RCC 7860 (cell line): ENCODE measurements at regions not wholly inside any gene's neighbourhood (a gene's known extent, or its start where the extent isn't known, plus 50 kb on each side); places are given as distances from the start of the nearest gene placed in this dataset.
"Not testable (repeated sequence)": the region's sequence is repeated elsewhere in the genome, so short reads cannot be mapped to it uniquely, and the experiment has no call there.

ENCODE experiments used
- DNase-seq: peaks from one replicate; pipeline ENCODE4 v3.0.0-alpha.2; 2015; ENCODE audit warnings: low spot score
- FAIRE-seq: peaks from 2 replicates; lab custom pipeline; 2012; peaks lifted over from hg19 to GRCh38; lab: Jason Lieb, UNC

DNA sequence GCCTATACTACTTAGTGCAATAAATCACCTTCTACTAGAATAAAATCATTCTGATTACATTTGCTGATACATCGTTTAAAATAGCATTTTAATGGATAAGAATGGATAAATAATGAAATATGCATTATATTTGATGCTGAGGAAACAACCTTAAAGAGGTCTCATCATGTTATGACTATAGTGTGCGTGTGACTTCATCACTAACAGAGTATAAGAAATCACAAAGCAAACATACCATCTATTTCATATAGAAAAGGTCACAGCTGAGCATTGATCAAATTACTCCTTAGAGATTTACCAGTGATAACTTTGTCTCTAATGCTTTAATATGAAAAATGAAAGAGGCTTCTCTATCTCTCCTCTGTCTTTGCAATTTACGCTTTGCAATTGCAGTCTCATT lies 1620.3 kb upstream of the SLC10A2 start:
- DNase-seq, result no peak
- no peak for FAIRE-seq

DNA sequence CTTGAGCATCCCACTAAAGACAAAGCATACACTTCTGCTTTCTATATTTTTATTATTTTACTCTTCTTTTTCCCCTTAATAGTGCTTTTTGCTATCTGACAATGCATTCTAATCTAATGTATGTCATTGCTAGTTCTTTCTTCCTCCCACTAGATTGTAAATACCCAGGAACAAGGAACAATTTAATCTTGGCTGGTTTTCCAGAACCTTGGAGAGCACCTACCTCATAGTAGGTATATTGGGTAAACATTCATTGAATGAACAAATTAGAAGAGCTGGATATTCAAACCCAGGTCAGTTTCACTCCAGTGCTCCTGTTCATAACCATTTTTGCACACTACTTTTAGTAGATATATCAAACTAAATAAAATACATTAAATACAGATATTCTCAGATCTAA lies 1617.6 kb upstream of the SLC10A2 start:
- no peak for FAIRE-seq
- DNase-seq, result no peak

DNA sequence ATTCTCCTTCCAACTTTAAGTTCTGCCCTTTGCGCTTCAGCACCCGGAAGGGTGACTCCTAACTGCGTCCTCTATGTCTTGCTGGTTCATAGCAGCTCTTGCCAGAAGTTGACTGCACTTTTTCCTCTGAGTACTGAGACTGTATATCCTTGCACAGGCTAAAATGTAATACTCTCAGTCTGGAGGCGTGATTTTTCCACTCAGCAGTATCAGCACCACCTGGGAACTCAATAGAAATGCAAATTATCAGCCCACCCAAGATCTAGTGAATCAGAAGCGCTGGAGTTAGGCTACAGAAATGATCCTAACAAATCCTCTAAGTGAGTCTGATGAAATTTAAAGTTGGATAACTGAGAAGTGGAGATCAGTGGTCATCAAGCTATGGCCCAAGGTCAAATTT lies 1611.9 kb upstream of the SLC10A2 start:
- DNase-seq (no peak), FAIRE-seq (no peak)

DNA sequence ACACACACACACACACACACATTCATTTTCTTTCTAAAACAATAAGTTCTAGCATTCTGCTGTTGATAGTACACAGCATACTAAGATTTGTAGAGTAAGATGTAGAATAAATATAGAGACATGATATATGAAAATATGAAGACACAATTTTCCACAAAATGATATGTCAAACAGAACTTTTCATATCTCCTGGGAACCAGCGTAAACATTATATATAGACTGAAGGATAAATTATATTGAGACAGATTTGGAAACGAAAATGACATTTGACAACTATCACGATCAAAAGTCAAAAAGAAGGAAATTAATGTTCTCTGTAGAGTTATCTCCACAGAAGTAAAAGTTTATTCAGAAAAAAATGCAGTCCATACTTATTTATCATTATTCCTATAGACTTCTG lies 1605.7 kb upstream of the SLC10A2 start:
- DNase-seq (no peak), FAIRE-seq (no peak)

DNA sequence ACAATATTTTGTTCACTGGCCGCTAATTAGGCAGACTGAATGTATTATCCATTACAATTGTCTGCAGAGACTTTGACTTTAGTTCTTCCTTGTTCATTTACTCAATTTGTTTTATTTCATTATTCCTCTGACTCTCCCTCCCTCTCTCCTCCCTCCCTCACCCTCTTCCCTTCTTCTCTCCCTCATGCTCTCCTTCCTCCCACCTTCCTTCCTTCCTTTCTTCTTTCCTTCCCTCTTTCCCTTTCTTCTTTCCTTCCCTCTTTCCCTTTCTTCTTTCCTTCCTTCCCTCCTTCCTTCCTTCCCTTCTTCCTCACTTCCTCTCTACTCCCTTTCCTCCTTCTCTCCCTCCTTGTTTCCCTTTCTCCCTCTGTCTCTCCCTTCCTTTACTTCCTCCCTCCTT lies 1591.0 kb upstream of the SLC10A2 start:
- DNase-seq (no peak), FAIRE-seq (no peak)

DNA sequence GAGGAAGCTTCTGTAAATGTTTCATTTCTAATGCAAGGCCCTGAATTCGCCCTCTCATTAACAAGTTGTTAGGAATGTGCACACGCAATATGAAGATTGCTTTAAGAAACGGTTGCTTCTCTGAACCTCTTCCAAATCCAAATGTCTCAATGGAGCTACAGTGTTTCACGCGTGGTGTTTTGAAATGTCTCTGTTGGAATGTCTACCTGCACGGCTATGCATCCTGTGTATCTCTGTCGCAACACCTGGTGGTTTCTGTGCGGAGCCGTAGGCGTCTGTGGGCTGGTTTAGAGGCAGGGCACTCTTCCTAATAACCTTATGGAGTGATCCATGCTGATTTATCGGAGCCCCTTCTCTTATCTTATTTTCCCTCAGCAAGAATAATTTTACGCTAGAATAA lies 1584.2 kb upstream of the SLC10A2 start:
- FAIRE-seq, result no peak
- DNase-seq, result no peak

DNA sequence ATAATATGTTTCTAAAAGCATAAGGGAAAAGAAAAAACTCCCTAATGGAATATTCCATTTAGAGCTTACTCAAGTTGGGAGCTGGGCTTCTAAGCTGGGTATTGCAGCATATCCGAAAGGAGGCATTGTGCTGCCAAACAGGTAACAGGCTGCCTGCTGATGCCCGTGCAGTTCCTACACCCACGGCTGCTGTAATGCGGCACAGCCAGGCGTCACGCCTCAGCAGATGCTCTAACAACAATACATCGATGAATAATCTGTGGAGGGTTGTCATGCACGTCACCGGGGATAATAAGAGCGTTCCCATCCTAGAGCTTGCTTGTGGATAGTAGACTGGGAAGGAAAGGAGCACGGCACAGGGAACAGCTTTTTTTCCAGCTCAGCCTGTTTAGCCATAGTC lies 1582.1 kb upstream of the SLC10A2 start:
- DNase-seq (no peak), FAIRE-seq (no peak)

DNA sequence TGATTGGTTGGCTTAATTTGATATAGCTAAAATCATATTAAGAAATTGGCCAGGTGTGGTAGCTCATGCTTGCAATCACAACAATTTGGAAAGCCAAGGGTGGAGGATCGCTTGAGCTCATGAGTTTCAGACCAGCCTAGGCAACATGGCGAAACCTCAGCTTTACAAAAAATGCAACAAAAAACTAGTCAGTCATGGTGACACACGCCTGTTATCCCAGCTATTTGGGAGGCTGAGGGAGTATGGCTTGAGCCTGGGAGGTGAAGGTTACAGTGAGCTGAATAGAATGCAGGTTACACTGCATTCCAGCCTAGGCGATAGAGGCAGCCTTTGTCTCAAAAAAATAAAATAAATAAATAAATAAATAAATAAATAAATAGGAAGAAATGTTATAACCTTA lies 1579.6 kb upstream of the SLC10A2 start:
- no peak for DNase-seq
- no peak for FAIRE-seq

DNA sequence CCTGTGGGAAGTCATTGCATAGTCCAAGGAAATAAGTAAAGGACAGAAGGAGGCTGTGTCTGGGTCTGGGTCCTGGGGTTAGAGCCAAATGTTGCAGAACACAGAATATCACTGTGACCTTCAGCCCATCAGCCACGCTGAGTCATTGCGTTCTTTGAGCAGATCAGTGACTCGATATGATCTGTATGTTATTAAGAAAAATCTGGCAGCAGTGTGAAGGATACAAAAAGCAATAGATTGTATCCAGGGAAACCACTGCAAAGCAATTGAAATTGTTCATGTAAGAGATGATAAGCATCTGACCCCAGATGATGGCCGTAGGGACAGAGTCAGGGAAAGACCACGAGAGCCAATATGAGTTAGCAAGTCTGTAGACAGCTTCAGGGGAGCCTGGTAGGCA lies 1575.1 kb upstream of the SLC10A2 start:
- FAIRE-seq (no peak), DNase-seq (peak; percentile 60)

DNA sequence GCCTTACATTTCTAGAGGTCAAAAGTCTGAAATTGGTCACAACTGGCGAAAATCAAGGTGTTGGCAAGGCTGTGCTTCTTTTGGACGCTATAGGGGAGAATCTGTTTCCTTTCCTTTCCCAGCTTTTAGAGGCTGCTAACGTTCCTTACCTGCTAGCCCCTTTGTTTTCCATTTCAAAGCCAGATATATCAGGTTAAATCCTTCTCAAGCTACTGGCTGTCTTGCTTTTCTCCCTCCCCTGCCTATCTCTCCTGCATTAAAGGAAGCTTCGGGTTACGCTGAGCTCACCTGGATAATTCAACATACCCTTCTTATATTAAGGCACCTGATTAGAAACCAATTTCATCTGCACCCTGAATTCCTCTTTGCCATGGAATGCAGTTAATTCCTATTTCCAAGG lies 1569.7 kb upstream of the SLC10A2 start:
- FAIRE-seq (no peak), DNase-seq (no peak)

DNA sequence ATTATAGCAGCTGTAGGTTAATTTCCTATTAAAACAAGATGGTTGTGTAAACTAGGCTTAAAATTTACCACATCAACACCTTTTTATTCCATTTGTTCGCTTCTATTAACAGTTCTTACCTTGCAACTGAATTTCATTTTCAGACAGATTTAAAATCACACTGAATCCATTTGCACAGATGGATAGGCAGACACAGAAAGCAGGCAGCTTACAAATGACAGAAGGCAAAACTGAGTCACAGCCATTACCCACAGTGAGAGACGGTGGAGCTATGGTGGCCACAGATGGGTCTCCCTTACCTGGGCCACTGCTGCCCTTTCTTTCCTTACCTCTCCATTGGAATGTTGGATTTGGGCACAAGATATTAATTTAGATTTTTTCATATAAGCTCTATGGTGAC lies 1567.8 kb upstream of the SLC10A2 start:
- FAIRE-seq, result no peak
- DNase-seq, result no peak

DNA sequence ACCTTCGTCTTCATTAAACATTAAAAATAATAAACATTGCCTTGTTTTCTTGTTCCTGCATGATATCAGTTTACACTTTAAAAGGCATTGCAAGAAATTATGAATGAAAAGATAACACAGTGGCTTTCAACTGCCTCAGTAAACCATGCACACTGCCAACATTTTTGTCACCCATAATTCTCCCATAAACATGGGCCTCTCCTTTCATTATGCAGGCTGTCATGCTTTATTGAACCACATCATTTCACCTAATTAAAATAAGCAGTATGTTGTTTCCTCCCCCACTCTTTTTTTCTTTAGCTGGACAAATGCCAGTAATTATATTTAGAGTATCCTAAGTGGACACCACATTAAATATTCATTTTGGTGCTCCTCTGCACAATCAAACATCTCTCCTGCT lies 1566.5 kb upstream of the SLC10A2 start:
- FAIRE-seq, result no peak
- no peak for DNase-seq

DNA sequence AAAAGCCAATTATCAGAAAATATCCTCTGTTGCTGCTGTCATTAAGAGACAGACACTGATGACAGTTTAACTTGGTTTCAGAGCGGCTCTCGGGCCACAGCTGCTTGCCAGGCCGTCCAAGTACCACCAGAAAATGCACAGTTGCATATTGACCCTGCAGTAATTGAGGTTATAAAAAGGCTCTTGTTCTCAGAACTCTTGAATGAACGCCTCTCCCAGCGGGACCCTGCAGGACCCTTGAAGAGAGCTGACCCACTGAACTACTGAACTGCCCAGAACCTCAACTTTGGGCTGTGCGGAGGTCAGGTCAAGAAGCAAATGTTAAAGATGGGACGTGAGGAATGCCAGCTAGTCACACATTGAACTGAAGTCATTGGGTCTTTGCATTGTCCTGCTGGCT lies 1559.0 kb upstream of the SLC10A2 start:
- FAIRE-seq, result no peak

DNA sequence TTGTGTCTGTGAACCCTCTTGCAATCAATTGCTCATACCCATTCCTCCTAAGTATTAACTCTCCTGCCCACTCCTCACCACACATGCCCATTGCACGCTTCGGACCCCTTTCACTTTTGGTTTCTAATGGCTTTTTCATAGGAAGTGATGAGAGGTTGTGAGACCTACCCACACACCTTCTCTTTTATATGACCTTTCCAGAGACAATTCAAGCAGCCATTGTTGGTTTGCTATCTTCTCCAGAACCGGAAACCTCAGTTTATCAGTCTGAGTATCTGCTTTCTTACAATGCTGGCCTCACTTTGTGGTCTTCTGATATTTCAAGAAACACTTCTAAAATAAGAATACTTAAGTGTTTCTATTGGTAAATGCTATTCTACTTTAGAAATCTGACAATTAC lies 1550.8 kb upstream of the SLC10A2 start:
- DNase-seq, result no peak
- no peak for FAIRE-seq

More for the DNA sequence above, 1559.0 kb upstream of the SLC10A2 start:
- no peak for DNase-seq

DNA sequence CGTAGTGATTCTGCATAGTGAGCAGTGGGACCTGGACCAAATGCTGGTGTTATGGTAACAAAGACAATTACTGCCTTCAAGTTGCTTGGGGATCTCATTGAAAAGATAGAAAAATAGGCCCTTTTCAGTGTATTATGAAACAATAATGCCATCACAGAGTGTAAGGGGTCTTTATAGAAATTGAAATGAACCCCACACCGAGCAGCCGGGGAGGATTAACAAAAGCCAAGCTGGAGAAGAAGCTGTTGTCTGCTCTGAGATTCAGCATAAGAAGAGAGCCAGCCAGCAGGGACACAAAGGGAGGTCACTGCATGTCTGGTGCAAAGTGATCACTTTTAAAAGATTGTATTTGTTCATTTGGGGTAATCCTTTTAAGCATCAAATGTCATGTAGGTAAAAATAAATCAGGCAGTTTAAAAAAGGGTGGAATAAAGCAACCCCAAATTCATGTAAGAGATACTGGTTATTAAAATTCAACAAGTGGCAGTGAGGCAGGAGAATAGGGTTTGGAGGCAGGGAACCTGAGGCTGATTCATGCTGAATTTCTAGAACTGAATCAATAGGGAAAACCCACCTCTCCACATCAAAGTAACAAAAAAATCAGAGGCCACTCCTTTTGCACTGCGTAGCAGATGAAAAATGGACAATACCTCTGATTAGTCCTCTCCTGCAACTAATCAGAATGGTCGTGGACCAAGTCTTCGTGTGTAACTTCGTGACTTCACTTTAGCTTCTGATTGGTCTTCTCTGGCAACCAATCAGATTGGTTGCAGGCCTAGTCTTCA lies 1548.3 kb upstream of the SLC10A2 start:
- DNase-seq, result no peak
- no peak for FAIRE-seq

DNA sequence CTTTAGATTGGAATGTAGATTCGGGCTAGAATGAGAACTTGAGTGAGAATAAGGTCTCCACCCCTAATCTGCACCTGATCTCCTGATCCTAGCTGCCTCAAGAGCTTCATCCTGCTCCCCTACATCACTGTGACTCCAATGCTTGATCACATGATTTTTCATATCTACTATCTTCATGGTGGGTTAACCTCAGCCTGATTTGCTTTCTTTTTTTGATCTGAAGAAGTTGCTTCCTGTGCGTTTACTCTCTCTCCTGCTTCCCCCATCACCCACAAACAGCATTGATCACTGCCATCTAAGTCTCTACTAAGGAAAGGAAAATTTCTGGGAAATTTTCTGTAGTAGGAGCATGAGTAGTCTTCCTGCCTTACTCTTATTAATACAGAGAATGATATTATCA lies 1542.1 kb upstream of the SLC10A2 start:
- DNase-seq, result no peak
- no peak for FAIRE-seq

DNA sequence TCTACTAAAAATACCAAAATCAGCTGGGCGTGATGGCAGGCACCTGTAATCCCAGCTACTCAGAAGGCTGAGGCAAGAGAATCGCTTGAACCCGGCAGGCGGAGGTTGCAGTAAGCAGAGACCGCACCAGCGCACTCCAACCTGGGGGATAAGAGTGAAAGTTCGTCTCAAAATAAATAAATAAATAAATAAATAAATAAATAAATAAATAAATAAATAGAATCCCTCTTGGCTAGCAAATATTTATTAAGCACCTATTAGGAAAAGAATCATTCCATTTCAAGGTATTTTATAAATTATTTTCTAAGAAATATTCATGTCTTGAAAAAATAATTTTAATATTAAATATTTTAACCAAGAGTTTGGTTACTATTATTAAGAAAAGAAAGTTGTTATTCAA lies 1539.2 kb upstream of the SLC10A2 start:
- not testable (repeated sequence) for DNase-seq, FAIRE-seq

DNA sequence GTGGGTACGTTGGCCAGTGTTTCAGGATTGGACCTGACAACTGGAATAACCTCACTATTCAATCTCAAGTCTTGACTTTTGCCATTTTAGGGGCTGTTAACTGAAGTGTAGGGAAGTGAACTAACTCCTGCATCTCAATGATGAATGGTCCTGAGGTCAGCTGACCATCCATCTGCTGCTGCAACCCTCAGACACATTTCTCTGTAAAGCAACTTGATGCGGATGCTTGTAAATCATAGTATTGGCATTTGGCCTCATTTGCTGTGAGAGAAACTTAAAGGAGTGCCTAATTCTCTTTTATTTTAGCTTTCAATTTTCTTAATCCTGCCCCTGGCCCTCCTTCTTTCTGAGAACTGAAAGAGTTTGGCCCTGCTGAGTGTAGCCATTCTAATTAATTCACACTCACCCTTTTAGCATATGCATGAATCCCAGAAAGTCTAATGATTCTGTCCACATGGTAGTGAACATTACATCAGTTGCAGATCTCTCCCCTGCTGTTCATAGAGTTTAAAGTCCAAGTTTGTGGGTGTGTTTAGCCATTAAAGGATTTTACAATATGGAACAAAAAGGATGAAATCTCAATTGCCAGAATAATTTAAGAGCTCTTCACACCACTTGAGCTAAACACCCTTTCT lies 1531.4 kb upstream of the SLC10A2 start:
- FAIRE-seq (no peak), DNase-seq (no peak)

DNA sequence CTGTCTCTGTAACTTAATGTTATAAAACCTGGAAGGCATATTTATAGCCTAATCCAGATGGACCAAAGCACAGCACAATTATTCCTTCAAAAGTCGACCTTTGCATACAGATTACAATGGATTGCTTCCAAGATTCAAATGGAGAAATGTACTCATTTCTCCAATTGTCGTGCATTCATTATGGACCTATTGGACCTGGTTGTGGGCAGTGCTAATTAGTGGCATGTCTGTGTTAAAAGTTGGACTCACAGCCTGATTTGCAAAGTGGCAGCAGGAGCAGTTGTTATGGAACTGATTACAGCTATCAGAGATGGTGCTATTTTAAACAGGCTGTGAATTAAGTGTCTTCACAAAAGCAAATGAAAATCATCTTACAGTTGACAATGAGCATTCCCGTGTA lies 1529.3 kb upstream of the SLC10A2 start:
- FAIRE-seq (no peak), DNase-seq (no peak)

DNA sequence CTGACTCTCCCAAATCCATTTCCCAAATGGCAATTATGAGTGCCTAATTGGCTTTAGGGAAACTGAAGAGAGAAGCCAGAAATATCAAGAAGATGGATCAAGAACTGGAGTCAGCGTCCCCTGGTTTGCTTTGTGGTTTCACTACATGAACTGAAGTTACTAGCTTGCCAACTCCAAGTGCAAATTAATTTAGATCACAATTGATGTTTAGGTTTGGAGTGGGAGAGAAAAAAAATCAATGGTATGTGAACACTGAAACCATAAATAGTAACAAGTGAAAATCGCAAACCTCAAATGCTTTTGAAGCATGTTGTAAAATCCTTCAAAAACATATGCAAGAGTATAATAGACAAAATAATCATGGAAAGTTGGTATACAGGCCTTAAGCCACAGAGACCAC lies 1528.6 kb upstream of the SLC10A2 start:
- no peak for FAIRE-seq
- no peak for DNase-seq

DNA sequence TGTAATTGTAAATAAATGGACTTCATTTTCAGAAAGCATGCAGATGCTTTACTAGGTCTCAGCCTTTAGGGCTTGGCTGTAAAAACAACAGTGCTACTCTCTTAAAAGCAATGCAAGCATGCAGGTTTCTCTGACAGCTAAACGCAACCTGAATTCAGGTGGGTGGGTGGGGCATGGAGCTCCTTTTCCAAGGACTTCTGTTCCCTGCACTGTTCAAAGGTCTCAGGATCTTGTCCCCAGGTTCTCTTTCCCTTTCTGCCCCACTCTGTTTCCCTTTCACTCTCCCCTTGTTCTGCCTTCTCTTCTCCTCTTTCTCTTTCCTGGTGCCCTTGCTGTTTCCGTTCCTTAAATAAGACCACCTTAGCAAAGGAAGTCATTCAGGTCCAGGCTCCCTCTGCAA lies 1527.5 kb upstream of the SLC10A2 start:
- DNase-seq, result no peak
- no peak for FAIRE-seq

DNA sequence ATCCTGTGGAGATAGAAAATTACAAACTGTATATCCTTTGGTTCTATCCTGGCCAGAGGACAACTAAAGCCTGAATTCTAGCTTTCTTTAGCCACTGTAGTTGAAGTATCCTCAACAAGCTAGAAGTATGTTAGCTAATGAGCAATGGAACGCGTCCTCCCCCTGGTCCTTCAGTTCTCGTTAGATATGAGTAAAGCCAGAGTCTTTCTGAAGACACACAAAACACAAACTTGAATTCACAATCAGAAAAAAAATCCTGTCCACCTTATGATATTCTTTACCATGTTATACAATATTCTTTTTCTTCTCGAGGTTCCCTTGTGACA lies 1527.0 kb upstream of the SLC10A2 start:
- no peak for DNase-seq
- no peak for FAIRE-seq
